Ishikawa (cell line): ENCODE measurements at regions not wholly inside any gene's neighbourhood (a gene's known extent, or its start where the extent isn't known, plus 50 kb on each side); places are given as distances from the start of the nearest gene placed in this dataset.

ENCODE experiments used
- CEBPB ChIP-seq: IDR thresholded peaks from 2 replicates; pipeline ENCODE4 v1.6.1; 2012
- CREB1 ChIP-seq: IDR thresholded peaks from 2 replicates; pipeline ENCODE4 v1.6.1; 2012; ENCODE audit warnings: low read depth
- EGR1 ChIP-seq: IDR thresholded peaks from 2 replicates; pipeline ENCODE4 v1.6.1; 2012
- EP300 ChIP-seq: IDR thresholded peaks from 2 replicates; pipeline ENCODE4 v1.6.1; 2012; ENCODE audit warnings: borderline replicate concordance
- FOXM1 ChIP-seq: IDR thresholded peaks from 2 replicates; pipeline ENCODE4 v1.6.1; 2012; ENCODE audit warnings: low read depth, borderline replicate concordance
- MAX ChIP-seq: IDR thresholded peaks from 2 replicates; pipeline ENCODE4 v1.6.1; 2012
- NFIC ChIP-seq: IDR thresholded peaks from 2 replicates; pipeline ENCODE4 v1.6.1; 2012
- RAD21 ChIP-seq: IDR thresholded peaks from 2 replicates; pipeline ENCODE4 v1.6.1; 2012; ENCODE audit warnings: low read depth
- REST ChIP-seq: IDR thresholded peaks from 2 replicates; pipeline ENCODE4 v1.6.1; 2012; ENCODE audit warnings: low read depth, mild to moderate bottlenecking
- TAF1 ChIP-seq: IDR thresholded peaks from 2 replicates; pipeline ENCODE4 v1.6.1; 2012; ENCODE audit warnings: low read depth, mild to moderate bottlenecking
- TCF12 ChIP-seq: IDR thresholded peaks from 2 replicates; pipeline ENCODE4 v1.6.1; 2012; ENCODE audit warnings: low read depth
- TEAD4 ChIP-seq: IDR thresholded peaks from 2 replicates; pipeline ENCODE4 v1.6.1; 2012
- USF1 ChIP-seq: IDR thresholded peaks from 2 replicates; pipeline ENCODE4 v1.6.1; 2012
- YY1 ChIP-seq: IDR thresholded peaks from 2 replicates; pipeline ENCODE4 v1.6.1; 2012; ENCODE audit warnings: low read depth
- ZBTB7A ChIP-seq: IDR thresholded peaks from 2 replicates; pipeline ENCODE4 v1.6.1; 2012; ENCODE audit warnings: low read depth

GRCh38 chr9:81125446-81126092 lies 563.8 kb downstream of the TLE1 start:
- no peak for TF ChIP-seq USF1

GRCh38 chr9:81123526-81123925 lies 565.8 kb downstream of the TLE1 start:
- no peak for TF ChIP-seq CREB1
- no peak for TF ChIP-seq EGR1
- TF ChIP-seq NFIC: no peak
- no peak for TF ChIP-seq CEBPB
- no peak for TF ChIP-seq USF1
- TF ChIP-seq RAD21: no peak
- no peak for TF ChIP-seq YY1
- TF ChIP-seq TEAD4: no peak
- TF ChIP-seq TAF1: no peak

- TF ChIP-seq MAX (no peak), USF1 (no peak), REST (no peak), TAF1 (no peak), EGR1 (no peak), YY1 (no peak), CEBPB (no peak), CREB1 (no peak), ZBTB7A (no peak), EP300 (no peak), RAD21 (no peak), FOXM1 (no peak), TEAD4 (no peak), TCF12 (no peak), NFIC (no peak)
These were observed 566.6 kb downstream of the TLE1 start for GRCh38 chr9:81122749-81123148.

GRCh38 chr9:81119591-81119990 lies 569.8 kb downstream of the TLE1 start:
- TF ChIP-seq YY1: no peak
- no peak for TF ChIP-seq USF1
- TF ChIP-seq RAD21: no peak
- no peak for TF ChIP-seq NFIC
- no peak for TF ChIP-seq MAX
- no peak for TF ChIP-seq FOXM1

- TF ChIP-seq REST: no peak
- TF ChIP-seq USF1: no peak
- TF ChIP-seq ZBTB7A: no peak
These were observed 570.9 kb downstream of the TLE1 start for GRCh38 chr9:81118416-81118815.
